ENCODE measurements at regions not wholly inside any gene's neighbourhood (a gene's known extent, or its start where the extent isn't known, plus 50 kb on each side); places are given as distances from the start of the nearest gene placed in this dataset.

- TF ChIP-seq KDM5A (IDR thresholded peaks at IDR 0.05) (no peak), CTCF (IDR thresholded peaks at IDR 0.05) (no peak), NFE2L2 (conservative IDR thresholded peaks at IDR 0.05; ENCODE audit: low read length) (no peak), POLR2A (IDR thresholded peaks at IDR 0.05; ENCODE audit: low read length) (no peak)
Observed at GRCh38 chr11:32233928-32234327, 143.1 kb downstream of the RCN1 start.

Measured in A549 (cell line).